HL-60 (cell line): ENCODE measurements at regions not wholly inside any gene's neighbourhood (a gene's known extent, or its start where the extent isn't known, plus 50 kb on each side); places are given as distances from the start of the nearest gene placed in this dataset.

Experiments used
- DNase-seq, 2 experiments: peaks; one replicate each; pipeline ENCODE4 v3.0.0-alpha.2; 2010 to 2020; ENCODE audit warnings: low read depth in 1 of 2, low spot score in 1 of 2
- H3K27ac ChIP-seq: fragments of 250-450 bp; sonication (Bioruptor Pico); replicated peaks from 2 replicates; pipeline ENCODE4 v1.5.1; 2020; ENCODE audit warnings: mild to moderate bottlenecking, moderate library complexity
- H3K27me3 ChIP-seq: fragments of 250-450 bp; sonication (Bioruptor Pico); 2 replicates; pipeline ENCODE4 v1.5.1; 2021; ENCODE audit warnings: mild to moderate bottlenecking, moderate library complexity; ENCODE audit not compliant: insufficient read depth, poor library complexity, severe bottlenecking
- H3K4me3 ChIP-seq: replicated peaks from 2 replicates; pipeline ENCODE4 v1.5.1; 2011; ENCODE audit warnings: mild to moderate bottlenecking, control low read depth, low read length; ENCODE audit not compliant: insufficient read depth
- GABPA ChIP-seq: IDR thresholded peaks from 2 replicates; pipeline ENCODE4 v1.6.1; 2012; ENCODE audit warnings: low read depth
- POLR2AphosphoS5 ChIP-seq: IDR thresholded peaks from 2 replicates; pipeline ENCODE4 v1.6.1; 2012; ENCODE audit warnings: low read depth
- SPI1 ChIP-seq: IDR thresholded peaks from 2 replicates; pipeline ENCODE4 v1.6.1; 2012; ENCODE audit warnings: low read depth, mild to moderate bottlenecking, borderline replicate concordance
- TF ChIP-seq, protein P1 (sequence below): IDR thresholded peaks from one replicate; pipeline ENCODE4 v1.5.1; 2011; ENCODE audit warnings: low read length, control low read depth, inconsistent platforms; ENCODE audit not compliant: insufficient read depth
- TF ChIP-seq, protein P2 (sequence below): IDR thresholded peaks from 2 replicates; pipeline ENCODE4 v1.6.1; 2012; ENCODE audit warnings: low read depth; ENCODE audit not compliant: insufficient replicate concordance

DNA sequence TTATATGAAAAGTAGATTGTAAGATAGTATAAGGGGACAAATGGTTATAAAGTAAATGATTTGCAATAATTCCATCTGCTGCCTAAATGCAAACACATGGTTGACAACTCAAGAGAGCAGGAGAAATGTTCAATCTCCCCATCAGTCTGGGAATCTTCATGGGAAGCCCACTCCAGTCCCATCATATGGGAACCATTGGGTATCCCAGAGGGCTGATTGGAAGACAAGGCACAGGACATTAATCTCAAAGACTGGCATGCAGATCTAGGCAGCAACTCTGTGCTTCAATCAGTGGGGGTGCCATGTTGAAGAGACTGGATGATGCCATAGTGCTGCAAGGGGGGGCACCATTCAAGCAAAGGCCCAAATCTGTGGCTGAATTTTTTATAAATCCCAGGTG lies 193.1 kb upstream of the PDE4D start:
- H3K27ac ChIP-seq, result no peak overlapping the region
- no peak for DNase-seq
- TF ChIP-seq SPI1 (no peak), POLR2AphosphoS5 (no peak), GABPA (no peak)
- TF ChIP-seq, protein P1, sequence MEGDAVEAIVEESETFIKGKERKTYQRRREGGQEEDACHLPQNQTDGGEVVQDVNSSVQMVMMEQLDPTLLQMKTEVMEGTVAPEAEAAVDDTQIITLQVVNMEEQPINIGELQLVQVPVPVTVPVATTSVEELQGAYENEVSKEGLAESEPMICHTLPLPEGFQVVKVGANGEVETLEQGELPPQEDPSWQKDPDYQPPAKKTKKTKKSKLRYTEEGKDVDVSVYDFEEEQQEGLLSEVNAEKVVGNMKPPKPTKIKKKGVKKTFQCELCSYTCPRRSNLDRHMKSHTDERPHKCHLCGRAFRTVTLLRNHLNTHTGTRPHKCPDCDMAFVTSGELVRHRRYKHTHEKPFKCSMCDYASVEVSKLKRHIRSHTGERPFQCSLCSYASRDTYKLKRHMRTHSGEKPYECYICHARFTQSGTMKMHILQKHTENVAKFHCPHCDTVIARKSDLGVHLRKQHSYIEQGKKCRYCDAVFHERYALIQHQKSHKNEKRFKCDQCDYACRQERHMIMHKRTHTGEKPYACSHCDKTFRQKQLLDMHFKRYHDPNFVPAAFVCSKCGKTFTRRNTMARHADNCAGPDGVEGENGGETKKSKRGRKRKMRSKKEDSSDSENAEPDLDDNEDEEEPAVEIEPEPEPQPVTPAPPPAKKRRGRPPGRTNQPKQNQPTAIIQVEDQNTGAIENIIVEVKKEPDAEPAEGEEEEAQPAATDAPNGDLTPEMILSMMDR, result no peak
- TF ChIP-seq, protein P2, sequence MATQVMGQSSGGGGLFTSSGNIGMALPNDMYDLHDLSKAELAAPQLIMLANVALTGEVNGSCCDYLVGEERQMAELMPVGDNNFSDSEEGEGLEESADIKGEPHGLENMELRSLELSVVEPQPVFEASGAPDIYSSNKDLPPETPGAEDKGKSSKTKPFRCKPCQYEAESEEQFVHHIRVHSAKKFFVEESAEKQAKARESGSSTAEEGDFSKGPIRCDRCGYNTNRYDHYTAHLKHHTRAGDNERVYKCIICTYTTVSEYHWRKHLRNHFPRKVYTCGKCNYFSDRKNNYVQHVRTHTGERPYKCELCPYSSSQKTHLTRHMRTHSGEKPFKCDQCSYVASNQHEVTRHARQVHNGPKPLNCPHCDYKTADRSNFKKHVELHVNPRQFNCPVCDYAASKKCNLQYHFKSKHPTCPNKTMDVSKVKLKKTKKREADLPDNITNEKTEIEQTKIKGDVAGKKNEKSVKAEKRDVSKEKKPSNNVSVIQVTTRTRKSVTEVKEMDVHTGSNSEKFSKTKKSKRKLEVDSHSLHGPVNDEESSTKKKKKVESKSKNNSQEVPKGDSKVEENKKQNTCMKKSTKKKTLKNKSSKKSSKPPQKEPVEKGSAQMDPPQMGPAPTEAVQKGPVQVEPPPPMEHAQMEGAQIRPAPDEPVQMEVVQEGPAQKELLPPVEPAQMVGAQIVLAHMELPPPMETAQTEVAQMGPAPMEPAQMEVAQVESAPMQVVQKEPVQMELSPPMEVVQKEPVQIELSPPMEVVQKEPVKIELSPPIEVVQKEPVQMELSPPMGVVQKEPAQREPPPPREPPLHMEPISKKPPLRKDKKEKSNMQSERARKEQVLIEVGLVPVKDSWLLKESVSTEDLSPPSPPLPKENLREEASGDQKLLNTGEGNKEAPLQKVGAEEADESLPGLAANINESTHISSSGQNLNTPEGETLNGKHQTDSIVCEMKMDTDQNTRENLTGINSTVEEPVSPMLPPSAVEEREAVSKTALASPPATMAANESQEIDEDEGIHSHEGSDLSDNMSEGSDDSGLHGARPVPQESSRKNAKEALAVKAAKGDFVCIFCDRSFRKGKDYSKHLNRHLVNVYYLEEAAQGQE, result no peak
- no peaks in the 10 kb centered on the region for H3K27me3 ChIP-seq
- no peak overlapping the region for H3K4me3 ChIP-seq

DNA sequence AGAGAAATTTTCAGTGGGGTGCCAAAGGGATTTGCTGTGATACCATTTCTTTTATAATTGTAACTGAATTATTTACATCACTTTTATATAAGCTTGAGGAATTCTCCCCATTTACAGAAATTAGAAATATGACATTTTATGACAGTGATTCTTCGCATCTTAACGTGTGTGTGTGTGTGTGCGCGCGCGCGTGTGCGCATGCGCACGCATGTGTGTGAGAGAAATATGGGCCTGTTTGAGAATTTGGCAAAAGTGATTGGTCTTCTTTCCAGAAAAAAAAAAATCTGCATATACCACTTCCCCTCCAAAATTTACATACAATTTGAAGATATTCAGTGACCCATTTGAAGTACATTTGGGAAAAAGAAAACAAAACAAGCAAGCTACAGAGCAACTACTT lies 190.7 kb upstream of the PDE4D start:
- TF ChIP-seq GABPA (no peak), SPI1 (no peak), POLR2AphosphoS5 (no peak)
- TF ChIP-seq, protein P2, result no peak
- TF ChIP-seq, protein P1, result no peak
- DNase-seq, result no peak
- no peak overlapping the region for H3K4me3 ChIP-seq
- H3K27me3 ChIP-seq, result no peaks in the 10 kb centered on the region
- no peak overlapping the region for H3K27ac ChIP-seq

DNA sequence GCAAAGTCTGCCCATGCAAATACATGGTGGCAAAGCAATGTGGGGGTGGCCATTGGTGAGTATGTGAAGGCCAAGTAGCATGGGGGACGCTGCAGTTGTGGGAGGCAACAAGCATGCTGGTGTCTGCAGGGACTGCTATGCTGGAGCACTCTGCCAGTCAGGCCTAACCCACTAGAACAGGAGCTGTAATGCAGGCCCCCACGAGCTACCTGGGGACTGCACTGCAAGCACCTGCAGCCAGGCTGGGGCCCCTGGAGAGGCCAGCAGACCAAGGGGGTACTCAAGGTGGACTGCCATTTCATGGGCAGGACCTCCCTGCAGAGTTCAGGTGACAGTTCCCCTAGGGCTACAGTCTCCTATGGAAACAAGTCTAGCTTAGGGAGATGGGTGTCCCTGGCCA lies 183.8 kb upstream of the PDE4D start:
- Histone ChIP-seq H3K27ac (no peak overlapping the region), H3K4me3 (no peak overlapping the region), H3K27me3 (no peaks in the 10 kb centered on the region)
- TF ChIP-seq, protein P2, result no peak
- TF ChIP-seq, protein P1, result no peak
- TF ChIP-seq POLR2AphosphoS5 (no peak), GABPA (no peak), SPI1 (no peak)
- DNase-seq, result no peak
